H1 (cell line): ENCODE measurements at regions not wholly inside any gene's neighbourhood (a gene's known extent, or its start where the extent isn't known, plus 50 kb on each side); places are given as distances from the start of the nearest gene placed in this dataset.
A peak's percentile ranks its signal among the peaks of the same experiment; 100 is the strongest.

Source experiments
- CTCF ChIA-PET: fragments of 300-600 bp; sonication (Branson Sonifier 250); formaldehyde crosslinking; loops from one replicate; lab custom pipeline; 2021; ENCODE audit not compliant: partially characterized antibody; lab: Charles Lee
- POLR2A ChIA-PET: fragments of 300-600 bp; sonication (Branson Sonifier 250); formaldehyde crosslinking; loops from one replicate; lab custom pipeline; 2021; ENCODE audit warnings: inconsistent platforms; ENCODE audit not compliant: partially characterized antibody; lab: Charles Lee
- DNase-seq, 2 experiments: peaks; one replicate each; pipeline versions ENCODE4 v3.0.0 to v3.0.0-alpha.2; 2010 to 2022; ENCODE audit warnings: low spot score in 2 of 2, low read depth in 1 of 2, mixed read lengths in 1 of 2
- FAIRE-seq: peaks from 2 replicates; lab custom pipeline; 2011; peaks lifted over from hg19 to GRCh38; lab: Jason Lieb, UNC
- H2AFZ ChIP-seq: 2 replicates; pipeline ENCODE4 v1.8.1; 2012; ENCODE audit warnings: low read length, inconsistent platforms
- H2AK5ac ChIP-seq: 2 replicates; pipeline ENCODE4 v1.6.1; 2013; ENCODE audit warnings: low read depth, low read length
- H2BK120ac ChIP-seq: replicated peaks from 2 replicates; pipeline ENCODE3; 2013; ENCODE audit warnings: low read depth, low read length, inconsistent platforms
- H2BK12ac ChIP-seq: 2 replicates; pipeline ENCODE4 v1.6.1; 2013; ENCODE audit warnings: low read depth, low read length
- H2BK15ac ChIP-seq: 2 replicates; pipeline ENCODE4 v1.6.1; 2013; ENCODE audit warnings: low read length
- H2BK20ac ChIP-seq: 2 replicates; pipeline ENCODE4 v1.6.1; 2013; ENCODE audit warnings: low read length
- H2BK5ac ChIP-seq: 2 replicates; pipeline ENCODE4 v1.6.1; 2013; ENCODE audit warnings: low read depth, low read length
- H3K14ac ChIP-seq: 2 replicates; pipeline ENCODE4 v1.6.1; 2013; ENCODE audit warnings: inconsistent platforms; ENCODE audit not compliant: insufficient read length
- H3K18ac ChIP-seq: 2 replicates; pipeline ENCODE4 v1.6.1; 2013; ENCODE audit warnings: low read length; ENCODE audit errors: extremely low read depth
- H3K23ac ChIP-seq: 2 replicates; pipeline ENCODE4 v1.6.1; 2013; ENCODE audit warnings: inconsistent platforms; ENCODE audit not compliant: insufficient read length
- H3K23me2 ChIP-seq: 2 replicates; pipeline ENCODE4 v1.6.1; 2013; ENCODE audit warnings: low read depth, low read length
- H3K27ac ChIP-seq: 2 replicates; pipeline ENCODE4 v1.6.1; 2011; ENCODE audit warnings: low read depth, low read length, inconsistent platforms
- H3K27me3 ChIP-seq, 4 experiments: replicated peaks in 1 of 4; 1 replicate in 1 of 4; 2 replicates in 3 of 4; pipeline versions ENCODE4 v1.6.1 to v1.8.1; 2011 to 2013; ENCODE audit warnings: low read length in 3 of 4, mild to moderate bottlenecking in 3 of 4, inconsistent platforms in 2 of 4, mixed read lengths in 2 of 4, moderate library complexity in 1 of 4; ENCODE audit not compliant: control insufficient read depth in 3 of 4, insufficient read depth in 3 of 4; ENCODE audit errors: extremely low read depth in 1 of 4
- H3K36me3 ChIP-seq, 4 experiments: 2 replicates each; pipeline versions ENCODE4 v1.6.1 to v1.8.1; 2011 to 2013; ENCODE audit warnings: mild to moderate bottlenecking in 4 of 4, low read length in 3 of 4, moderate library complexity in 2 of 4, control low read depth in 1 of 4, inconsistent platforms in 1 of 4; ENCODE audit not compliant: insufficient read depth in 4 of 4, control insufficient read depth in 2 of 4
- H3K4ac ChIP-seq: replicated peaks from 2 replicates; pipeline ENCODE3; 2013; ENCODE audit warnings: low read length, low read depth, mixed read lengths, inconsistent platforms; ENCODE audit not compliant: insufficient read length
- H3K4me1 ChIP-seq, 4 experiments: replicated peaks in 1 of 4; 1 replicate in 1 of 4; 2 replicates in 3 of 4; pipeline versions ENCODE4 v1.6.1 to v1.8.1; 2011 to 2013; ENCODE audit warnings: low read length in 3 of 4, inconsistent platforms in 2 of 4, mixed read lengths in 1 of 4; ENCODE audit not compliant: insufficient read depth in 4 of 4, control insufficient read depth in 3 of 4
- H3K4me2 ChIP-seq, 2 experiments: 2 replicates each; pipeline versions ENCODE4 v1.6.1 to v1.8.1; 2011 to 2013; ENCODE audit warnings: low read depth in 2 of 2, low read length in 2 of 2, control low read depth in 1 of 2, inconsistent platforms in 1 of 2, mild to moderate bottlenecking in 1 of 2; ENCODE audit not compliant: insufficient read depth in 1 of 2
- H3K4me3 ChIP-seq, 4 experiments: fragments of 200-600, 300-600 bp in 1 of 4; sonication (generic), shearing (Covaris generic), sonication (Bioruptor Twin) in 1 of 4; 2 replicates each; pipeline versions ENCODE4 v1.5.1 to v1.8.1; 2011 to 2016; ENCODE audit warnings: low read length in 4 of 4, low read depth in 3 of 4, control low read depth in 2 of 4, inconsistent platforms in 2 of 4, mild to moderate bottlenecking in 2 of 4, mixed read lengths in 1 of 4, moderate library complexity in 1 of 4; ENCODE audit not compliant: insufficient read depth in 2 of 4; ENCODE audit errors: extremely low read depth in 1 of 4
- H3K56ac ChIP-seq: replicated peaks from 2 replicates; pipeline ENCODE3; 2013; ENCODE audit warnings: low read depth, mild to moderate bottlenecking, mixed read lengths, low read length, inconsistent platforms; ENCODE audit not compliant: insufficient read length
- H3K79me1 ChIP-seq: 2 replicates; pipeline ENCODE4 v1.6.1; 2013; ENCODE audit warnings: low read depth, low read length, control low read depth
- H3K79me2 ChIP-seq, 2 experiments: 2 replicates each; pipeline versions ENCODE4 v1.6.1 to v1.8.1; 2012 to 2013; ENCODE audit warnings: low read length in 2 of 2, mild to moderate bottlenecking in 2 of 2, inconsistent platforms in 1 of 2; ENCODE audit not compliant: insufficient read depth in 2 of 2, control insufficient read depth in 1 of 2
- H3K9ac ChIP-seq, 4 experiments: replicated peaks in 1 of 4; 1 replicate in 1 of 4; 2 replicates in 3 of 4; pipeline versions ENCODE4 v1.6.1 to v1.8.1; 2011 to 2013; ENCODE audit warnings: low read depth in 3 of 4, low read length in 3 of 4, control low read depth in 2 of 4, mild to moderate bottlenecking in 2 of 4, moderate library complexity in 2 of 4, inconsistent platforms in 1 of 4; ENCODE audit errors: extremely low read depth in 1 of 4
- H3K9me3 ChIP-seq, 2 experiments: 2 replicates each; pipeline versions ENCODE4 v1.6.1 to v1.8.1; 2012 to 2013; ENCODE audit warnings: mild to moderate bottlenecking in 2 of 2, moderate library complexity in 2 of 2, control low read depth in 1 of 2, inconsistent platforms in 1 of 2, low read depth in 1 of 2, low read length in 1 of 2, mixed read lengths in 1 of 2; ENCODE audit not compliant: insufficient read depth in 2 of 2
- H4K20me1 ChIP-seq, 2 experiments: replicated peaks in 1 of 2; 2 replicates each; pipeline versions ENCODE3 to v1.8.1; 2011 to 2013; ENCODE audit warnings: inconsistent platforms in 2 of 2, low read length in 2 of 2, mild to moderate bottlenecking in 1 of 2; ENCODE audit not compliant: insufficient read depth in 2 of 2, control insufficient read depth in 1 of 2
- H4K5ac ChIP-seq: 2 replicates; pipeline ENCODE4 v1.6.1; 2013; ENCODE audit warnings: low read length, low read depth, mixed read lengths, inconsistent platforms; ENCODE audit not compliant: insufficient read length
- H4K8ac ChIP-seq: 2 replicates; pipeline ENCODE4 v1.8.0; 2013; ENCODE audit warnings: mild to moderate bottlenecking, moderate library complexity, low read length, inconsistent platforms; ENCODE audit not compliant: insufficient read depth; ENCODE audit errors: extremely low read depth
- H4K91ac ChIP-seq: replicated peaks from 2 replicates; pipeline ENCODE3; 2013; ENCODE audit warnings: low read length, mixed read lengths, inconsistent platforms; ENCODE audit not compliant: insufficient read length
- JUND ChIP-seq: IDR thresholded peaks from 2 replicates; pipeline ENCODE4 v1.6.1; 2011; ENCODE audit warnings: mild to moderate bottlenecking, improper control_type of control experiment, low read length
- TEAD4 ChIP-seq: IDR thresholded peaks from 2 replicates; pipeline ENCODE4 v1.6.1; 2012; ENCODE audit warnings: low read depth, low read length, inconsistent platforms, mixed read lengths
- WGBS, 2 experiments: shearing (Covaris generic) in 1 of 2; methylation state at CpG; one replicate each; pipeline versions ENCODE4 v1.1.6 to v1.1.7; 2013 to 2015; ENCODE audit warnings: low lambda C conversion rate in 2 of 2, mixed read lengths in 2 of 2, inconsistent platforms in 1 of 2, low coverage in 1 of 2, missing lambda C conversion rate in 1 of 2; ENCODE audit not compliant: insufficient replicate concordance in 2 of 2, insufficient coverage in 1 of 2, insufficient read length in 1 of 2; ENCODE audit errors: extremely low coverage in 1 of 2, missing lambda C conversion rate in 1 of 2; 5-methylcytosine and 5-hydroxymethylcytosine counted together

DNA sequence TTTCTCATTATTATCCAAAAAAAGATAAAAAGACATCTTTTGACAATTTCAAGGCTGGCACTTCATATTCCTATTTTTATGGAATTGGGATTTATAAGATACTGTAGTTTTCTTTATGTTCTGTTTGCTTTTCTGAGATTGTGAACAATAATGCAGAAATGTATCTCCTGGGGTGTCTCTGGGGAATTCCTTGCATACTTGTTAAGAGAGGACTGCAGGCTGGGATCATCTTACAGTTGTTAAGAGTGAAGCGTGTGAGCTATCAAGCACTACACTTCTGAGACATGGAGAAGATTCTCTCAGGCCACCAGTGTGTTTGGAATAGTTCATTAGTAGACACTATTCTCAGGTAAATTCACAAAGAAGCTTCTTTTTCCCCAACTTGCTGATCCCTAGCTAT is 963.3 kb upstream of the GJE1 start:
- POLR2A ChIA-PET: no interaction called here
- no peak overlapping the region for H2BK15ac ChIP-seq
- H3K14ac ChIP-seq: no peak overlapping the region
- H3K79me1 ChIP-seq: no peaks in the 10 kb centered on the region
- H2BK5ac ChIP-seq: no peak overlapping the region
- no peak overlapping the region for H2BK120ac ChIP-seq
- no peak for DNase-seq
- H3K27ac ChIP-seq: no peak overlapping the region
- no peaks in the 10 kb centered on the region for H4K20me1 ChIP-seq
- no peak overlapping the region for H2BK20ac ChIP-seq
- no peak overlapping the region for H3K18ac ChIP-seq
- no peak overlapping the region for H3K56ac ChIP-seq
- H4K8ac ChIP-seq: no peak overlapping the region
- CTCF ChIA-PET: interaction anchor here (0.7 kb wide), 2 partner anchors 20 to 676 kb away, joined by 3 read pairs; no protein-coding TSS in a partner anchor
- H3K79me2 ChIP-seq: no peaks in the 10 kb centered on the region
- WGBS, 2 experiments: 30% methylated on average over 1 of the region's 1 CpG; no CpG with 5 or more reads in 1 of the 2 experiments
- TF ChIP-seq JUND (no peak), TEAD4 (peak; percentile 92)
- TF ChIP-seq, all 59 proteins: peak for 1
- H3K23me2 ChIP-seq: no peaks in the 10 kb centered on the region; the same call in 1 of the 2 replicates
- no peak overlapping the region for H3K23ac ChIP-seq
- no peak overlapping the region for H2AFZ ChIP-seq
- H2AK5ac ChIP-seq: no peak overlapping the region
- peak; percentile 42 for FAIRE-seq
- no peak overlapping the region for H2BK12ac ChIP-seq
- peaks cover 0 to 12% (median 6%) of the 10 kb centered on the region in 4 experiments; a peak in 3 of 7 replicates for H3K4me1 ChIP-seq
- H3K4me3 ChIP-seq: peak overlapping the region in 1 of 4 experiments; percentile 19; a peak in 1 of 8 replicates
- peak overlapping the region in 1 of 2 experiments; percentile 52; a peak in 1 of 4 replicates for H3K4me2 ChIP-seq
- no peaks in the 10 kb centered on the region for H3K27me3 ChIP-seq
- H3K9ac ChIP-seq: no peak overlapping the region; a peak in 1 of 7 replicates
- peaks cover 3 to 5% of the 10 kb centered on the region in 2 experiments; a peak in 1 of 4 replicates for H3K9me3 ChIP-seq
- peak overlapping the region; percentile 39 for H4K5ac ChIP-seq
- H3K36me3 ChIP-seq: no peaks in the 10 kb centered on the region
- H3K4ac ChIP-seq: no peak overlapping the region
- H4K91ac ChIP-seq: no peak overlapping the region
